ENCODE measurements at regions not wholly inside any gene's neighbourhood (a gene's known extent, or its start where the extent isn't known, plus 50 kb on each side); places are given as distances from the start of the nearest gene placed in this dataset.

DNA sequence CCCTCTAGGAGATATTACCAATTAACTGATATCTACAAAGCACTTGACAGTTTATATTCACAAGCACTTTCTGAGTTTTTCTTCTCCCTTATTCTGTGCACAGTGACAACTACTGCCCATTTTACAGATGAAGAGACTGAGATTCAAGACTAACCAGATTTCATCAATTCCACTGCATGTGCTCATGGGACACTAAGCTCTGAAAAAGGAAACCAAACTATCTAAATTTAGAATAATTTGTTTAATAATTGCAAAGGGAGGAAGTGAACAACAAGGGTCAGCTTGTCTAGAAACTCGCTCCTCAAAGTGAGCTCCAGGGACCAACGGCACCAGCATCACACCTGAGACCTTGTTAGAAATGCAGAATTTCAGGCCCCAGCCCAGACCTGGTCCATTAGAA, 50.8 kb upstream of the MYLIP start:
- no peak for DNase-seq

DNA sequence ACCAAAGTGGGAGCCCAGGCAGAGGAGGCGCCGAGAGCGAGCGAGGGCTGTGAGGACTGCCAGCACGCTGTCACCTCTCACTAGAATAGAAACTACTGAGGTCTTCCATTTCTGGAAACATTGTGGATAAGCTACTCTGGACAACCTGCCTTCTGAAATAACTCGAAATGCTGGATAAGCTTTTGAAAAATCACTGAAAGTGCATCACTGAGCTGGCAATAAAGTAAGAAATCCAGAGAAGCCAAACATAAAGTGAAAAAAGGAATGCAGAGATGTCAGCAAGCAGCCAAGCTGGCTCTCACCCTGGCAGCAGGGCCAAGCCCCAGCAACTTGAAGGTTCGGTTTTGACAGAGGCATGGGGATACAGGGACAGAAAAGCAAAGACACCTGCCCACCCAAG, 59.2 kb upstream of the MYLIP start:
- DNase-seq = no peak

DNA sequence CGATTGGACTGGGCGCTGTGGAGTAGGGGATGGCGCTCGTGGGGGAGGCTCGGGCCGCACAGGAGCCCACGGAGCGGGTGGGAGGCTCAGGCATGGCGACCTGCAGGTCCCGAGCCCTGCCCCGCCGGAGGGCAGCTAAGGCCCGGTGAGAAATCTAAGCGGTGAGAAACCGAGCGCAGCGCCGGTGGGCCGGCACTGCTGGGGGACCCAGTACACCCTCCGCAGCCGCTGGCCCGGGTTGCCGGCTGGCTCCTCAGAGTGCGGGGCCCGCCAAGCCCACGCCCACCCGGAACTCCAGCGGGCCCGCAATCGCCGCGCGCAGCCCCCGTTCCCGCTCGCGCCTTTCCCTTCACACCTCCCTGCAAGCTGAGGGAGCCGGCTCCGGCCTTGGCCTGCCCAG, 59.7 kb upstream of the MYLIP start:
- DNase-seq = no peak

DNA sequence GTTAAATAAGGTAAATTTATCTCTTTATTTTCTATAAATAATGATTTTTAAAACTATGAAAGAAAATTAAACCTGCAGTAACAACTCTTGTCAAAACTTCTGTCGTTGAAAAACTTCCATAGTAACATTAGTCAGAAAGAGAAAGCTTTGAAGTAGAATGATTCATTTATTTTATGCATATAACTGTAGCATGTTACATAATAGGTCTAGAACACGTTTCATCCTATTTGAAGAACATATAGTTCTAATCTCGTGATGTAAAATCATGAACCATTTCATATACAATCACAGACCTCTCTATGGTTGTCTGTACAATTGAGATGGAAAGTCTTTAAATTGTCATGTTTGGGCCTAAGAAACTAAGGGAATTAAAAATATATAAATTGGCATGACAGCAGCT, 61.3 kb upstream of the MYLIP start:
- no peak for DNase-seq

DNA sequence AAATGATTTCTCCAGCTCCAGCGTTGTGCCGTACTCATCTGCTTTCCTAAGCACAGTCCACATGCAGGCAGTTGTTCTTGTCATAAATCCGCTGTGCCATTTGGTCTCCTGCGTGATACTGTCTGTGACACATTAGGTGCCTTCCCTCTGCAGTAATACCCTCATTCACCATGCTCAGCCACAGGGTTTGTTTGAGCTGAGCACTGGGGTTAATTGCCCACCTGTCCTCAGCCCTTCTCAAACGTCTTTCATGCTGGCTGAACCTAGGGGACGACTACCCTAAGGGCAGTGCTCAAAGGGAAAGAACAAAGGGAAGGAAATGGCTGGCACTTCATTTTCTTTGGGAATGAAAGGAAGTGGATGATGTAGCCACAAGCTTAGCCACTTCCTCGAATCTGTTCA, 64.2 kb upstream of the MYLIP start:
- no peak for DNase-seq

DNA sequence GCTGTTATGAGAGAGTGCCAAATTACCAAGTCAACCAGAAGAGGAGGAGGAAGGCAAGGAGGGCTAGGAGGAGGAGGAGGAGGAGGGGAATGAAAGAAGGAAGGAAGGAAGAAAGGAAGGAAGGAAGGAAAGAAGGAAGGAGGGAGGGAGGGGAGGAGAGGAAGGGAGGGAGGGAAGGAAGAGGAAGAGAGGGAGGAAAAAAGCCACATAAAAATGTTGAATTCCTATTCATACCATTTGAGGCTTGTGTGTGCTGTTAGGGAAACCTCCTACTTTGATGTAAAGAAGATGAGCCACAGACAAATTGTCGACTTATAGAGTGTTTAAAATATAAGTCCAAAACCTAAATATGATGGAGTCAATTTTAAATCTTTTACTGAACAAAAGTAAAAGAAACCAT, 65.3 kb upstream of the MYLIP start:
- no peak for DNase-seq

DNA sequence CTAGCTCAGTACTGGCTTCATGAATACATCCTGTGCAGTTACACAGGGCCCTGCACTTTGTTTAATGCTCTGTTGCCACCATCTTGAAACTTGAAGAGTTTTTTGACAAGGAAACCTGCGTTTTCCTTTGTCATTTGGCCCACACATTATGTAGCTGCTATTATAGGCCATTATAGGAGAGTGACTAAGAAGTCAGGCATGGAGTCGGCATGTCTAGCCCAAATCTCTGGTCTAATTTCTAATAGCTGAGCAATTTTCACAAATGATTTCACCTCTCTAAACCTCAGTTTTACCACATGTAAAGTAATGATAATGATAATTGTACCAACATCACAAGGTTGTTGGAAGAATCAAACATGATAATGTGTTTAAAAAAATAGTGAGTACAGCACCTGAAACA, 67.1 kb upstream of the MYLIP start:
- DNase-seq = no peak

DNA sequence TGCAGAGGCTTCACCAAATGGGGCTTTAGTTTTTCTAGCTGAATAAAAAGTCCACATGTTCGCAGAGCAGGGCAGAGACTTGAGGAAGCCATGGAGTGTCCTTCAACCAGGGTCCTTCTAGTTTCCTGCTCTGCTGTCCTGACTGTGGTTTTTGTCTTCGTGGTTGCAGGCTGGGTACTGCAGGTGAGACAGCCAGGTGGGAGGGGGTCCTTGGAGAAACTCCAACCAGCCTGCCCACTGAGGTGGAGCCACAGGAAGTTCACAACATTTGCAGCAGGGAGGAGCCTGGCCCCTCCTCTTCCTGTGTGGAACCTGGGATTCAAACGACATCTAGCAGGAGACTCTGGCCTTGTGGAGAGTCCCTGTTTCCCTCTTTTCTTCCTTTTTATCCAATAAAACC, 68.8 kb upstream of the MYLIP start:
- no peak for DNase-seq

DNA sequence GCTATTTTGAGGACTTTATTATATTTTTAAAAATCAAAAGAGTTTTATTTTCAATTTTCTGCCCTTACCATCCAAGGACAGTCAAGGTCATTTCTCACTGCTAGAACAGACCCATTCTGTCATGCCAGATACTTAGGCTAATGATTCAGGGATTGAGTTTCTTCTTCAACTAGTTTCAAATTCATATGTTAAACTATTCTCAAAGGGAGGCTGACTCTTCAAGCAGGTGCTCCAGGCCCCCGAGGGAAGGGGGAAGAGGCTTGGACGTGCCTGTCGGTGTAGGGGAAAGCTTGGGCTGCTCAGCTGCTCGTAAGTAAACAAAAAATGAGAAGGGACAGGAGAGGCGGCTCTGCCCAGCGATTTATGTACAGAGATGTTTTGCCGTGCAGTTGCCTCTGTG, 69.4 kb upstream of the MYLIP start:
- DNase-seq = no peak

DNA sequence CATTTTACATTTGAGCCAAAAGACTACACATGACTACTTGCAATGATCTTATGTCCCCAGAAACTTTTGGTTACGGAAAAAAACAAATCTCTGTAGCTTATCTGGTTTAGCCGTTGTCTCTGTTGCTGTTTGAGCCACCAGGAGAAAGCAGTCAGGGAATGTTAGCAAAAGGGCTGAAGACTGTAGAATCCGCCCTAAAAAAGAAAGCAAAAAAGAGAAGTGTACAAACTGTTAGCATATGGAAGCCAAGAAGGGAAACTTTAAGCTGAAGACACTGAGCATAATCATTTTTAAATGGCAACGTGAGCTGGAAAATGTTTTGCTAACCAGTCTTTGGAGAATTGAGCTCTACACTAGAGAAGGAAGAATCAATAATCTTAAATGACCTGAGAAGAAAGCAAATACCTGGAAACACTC, 69.9 kb upstream of the MYLIP start:
- no peak for DNase-seq

DNA sequence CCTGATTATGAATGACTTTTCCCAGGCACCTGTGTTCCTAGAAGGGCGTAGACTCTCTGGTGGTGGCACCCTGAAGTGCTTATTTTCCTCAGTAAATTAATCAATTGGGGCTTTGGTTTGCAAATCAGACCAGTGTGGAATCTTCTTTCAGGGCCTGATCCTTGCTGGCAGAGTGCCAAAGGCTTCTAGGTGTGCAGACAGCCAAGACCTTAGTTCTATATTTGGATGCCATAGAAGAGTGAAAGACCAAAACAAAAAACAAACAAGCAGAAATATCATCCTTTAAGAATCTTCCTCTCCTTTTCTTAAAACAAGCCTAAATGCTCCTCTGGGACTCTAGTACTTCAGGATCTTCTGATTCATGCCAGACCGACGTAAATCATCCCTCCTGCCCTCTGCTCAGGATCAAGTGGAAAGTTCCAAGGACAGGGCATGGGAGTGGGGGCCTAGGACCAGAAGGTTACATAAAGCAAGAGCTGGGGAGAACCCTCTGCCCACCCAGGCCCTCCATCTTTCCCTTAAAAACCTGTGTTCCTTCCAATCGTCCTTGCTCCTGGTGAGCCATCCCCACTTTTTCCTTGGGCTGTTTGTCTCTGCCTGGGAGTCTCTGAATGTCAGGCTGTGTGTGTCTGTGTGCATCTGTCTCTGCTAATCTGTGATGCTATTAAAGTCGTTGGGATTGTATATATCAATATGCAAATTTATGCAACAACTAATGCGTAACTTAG, 70.5 kb upstream of the MYLIP start:
- DNase-seq = no peak

DNA sequence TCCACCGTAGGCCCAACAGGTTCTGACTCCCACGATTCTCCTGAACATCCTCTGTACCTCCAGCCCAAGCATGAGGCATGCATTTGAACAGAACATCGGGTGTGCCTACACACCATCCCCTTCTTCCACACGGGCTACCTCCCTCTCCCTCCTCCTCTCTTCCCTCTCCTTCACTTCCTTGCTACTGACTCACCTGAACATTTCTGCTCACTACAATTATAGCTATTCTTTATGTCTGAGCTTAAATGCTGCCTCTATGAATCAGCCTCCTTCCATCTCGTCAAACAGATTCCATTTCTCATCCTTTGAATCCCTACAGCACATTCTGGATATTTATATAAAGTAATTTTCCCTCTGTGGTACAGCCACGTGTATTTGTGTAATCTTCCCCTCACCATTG, 71.4 kb upstream of the MYLIP start:
- DNase-seq = no peak

DNA sequence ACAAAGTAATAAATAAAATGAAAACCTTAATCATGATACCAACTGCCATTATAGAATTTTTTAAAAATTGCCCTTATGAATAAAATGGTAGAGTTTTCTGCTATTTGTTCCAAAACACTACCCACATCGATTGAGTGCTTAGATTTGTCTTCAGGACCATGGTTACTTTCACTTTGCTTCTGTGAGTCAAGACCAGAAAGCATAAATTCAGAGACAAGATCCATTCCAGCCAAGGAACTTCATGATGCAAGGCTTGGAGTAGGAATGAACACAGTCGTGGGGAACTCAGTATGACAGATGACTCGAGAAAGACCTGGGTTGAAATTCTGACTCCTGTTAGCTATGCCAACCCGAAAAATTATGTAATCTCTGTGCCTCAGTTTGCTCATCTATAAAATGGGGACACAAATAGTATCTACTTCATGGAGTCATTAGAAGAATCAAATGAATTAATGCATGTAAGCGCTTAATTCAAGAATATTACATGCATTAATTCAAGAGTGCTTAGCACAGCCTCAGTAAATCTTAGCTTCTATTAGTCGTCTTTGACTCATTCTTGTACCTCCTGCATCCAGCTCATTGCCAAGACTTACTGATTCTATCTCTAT, 72.5 kb upstream of the MYLIP start:
- DNase-seq = peak; percentile 7

DNA sequence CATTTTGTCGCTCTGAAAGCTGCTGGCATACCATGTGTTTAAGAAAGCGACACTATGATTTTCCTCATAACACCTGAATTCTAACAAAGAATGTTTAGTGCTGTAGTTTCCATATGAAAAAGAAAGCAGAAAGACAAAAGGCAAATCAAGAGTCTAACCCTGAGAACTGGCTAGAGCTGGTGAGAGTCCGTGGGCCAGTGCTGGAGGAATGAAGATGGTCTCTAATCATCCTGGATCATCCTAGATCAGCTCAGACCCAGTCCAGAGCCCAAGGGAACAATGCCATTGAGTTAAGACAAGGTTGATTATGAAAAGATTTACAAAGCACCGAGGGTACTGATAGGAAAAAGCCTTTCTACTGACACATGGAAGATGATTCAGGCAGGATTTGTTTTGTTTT, 73.0 kb upstream of the MYLIP start:
- no peak for DNase-seq

DNA sequence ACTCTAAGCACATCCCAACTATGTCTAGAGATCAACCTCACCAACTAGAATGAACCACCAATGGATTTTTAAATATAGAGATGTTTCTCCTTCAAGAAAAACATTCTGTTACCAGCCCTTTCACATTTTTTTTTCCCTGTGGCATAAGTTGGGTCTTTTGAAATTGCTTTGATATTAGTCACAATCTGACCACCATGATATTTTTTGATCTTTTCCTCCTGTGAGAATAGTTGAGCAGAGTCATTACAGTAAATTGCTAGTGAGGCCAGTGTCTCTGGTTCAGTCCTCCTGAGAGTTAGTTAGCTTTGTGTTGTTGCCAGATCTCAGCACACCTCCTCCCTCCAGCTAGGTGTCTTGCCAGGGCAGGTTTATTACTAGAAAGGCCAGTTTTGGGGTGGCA, 79.7 kb upstream of the MYLIP start:
- peak; percentile 6 for DNase-seq

DNA sequence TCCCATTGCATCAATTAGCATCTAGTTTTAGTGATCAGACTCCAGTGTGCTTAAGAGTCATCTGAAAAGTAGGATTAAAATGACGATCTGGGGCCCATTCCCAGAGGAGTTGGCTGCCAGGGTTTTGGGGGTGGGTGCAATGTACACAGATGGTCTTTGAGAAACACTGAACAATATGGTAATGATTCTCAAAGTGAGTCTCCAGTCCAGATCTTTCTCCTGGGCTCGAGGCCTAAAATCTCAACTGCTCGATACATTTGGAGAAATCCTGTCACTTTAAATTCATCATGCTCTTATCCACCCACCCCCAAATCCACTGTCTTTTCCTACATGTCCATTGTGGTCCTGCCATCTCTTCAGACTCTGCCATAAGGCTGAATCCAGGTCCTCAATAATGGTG, 80.7 kb upstream of the MYLIP start:
- no peak for DNase-seq

DNA sequence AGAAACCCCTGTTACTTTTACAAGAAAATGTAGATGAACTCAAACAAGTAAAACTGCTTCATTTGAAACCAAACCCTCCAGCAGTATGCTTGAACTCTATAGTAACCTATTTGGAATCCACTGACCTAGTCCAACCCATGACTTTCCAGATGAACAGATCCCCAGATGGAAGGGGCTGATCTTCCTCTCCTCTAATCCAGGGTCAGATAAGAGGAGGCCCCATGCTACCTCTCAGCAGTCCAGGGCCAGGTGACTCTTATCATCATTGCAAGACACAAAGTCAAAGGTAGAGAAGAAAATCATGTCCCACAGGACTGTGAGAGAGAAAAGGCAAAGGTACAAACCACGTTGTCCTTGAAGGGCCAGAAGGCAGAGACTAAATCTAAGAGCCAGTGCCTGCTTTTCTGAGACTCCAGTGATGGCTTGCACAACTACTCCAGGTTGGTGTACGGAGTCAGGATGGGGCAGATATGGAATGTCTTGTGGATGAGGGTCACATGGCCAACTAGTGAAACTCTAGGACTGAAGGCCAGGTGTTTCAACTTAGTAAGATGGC, 81.4 kb upstream of the MYLIP start:
- no peak for DNase-seq

DNA sequence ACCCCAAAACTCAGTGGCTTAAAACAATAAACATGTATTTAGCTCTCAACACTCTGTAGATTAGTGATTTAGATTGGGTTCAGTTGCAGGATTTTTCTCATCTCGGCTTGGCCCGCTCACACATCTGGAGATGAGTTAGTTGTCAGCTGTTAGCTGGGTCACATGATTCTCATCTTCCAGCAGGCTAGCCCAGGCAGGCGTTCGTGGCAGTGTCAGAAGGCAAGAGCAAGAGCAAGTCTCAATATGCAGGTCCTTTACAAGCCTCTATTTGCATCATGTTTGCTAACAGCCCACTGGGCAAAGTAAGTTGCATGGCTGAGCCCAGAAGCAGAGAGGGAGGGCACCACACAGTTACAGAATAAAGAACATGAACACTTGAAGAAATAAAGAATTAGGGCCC, 83.6 kb upstream of the MYLIP start:
- no peak for DNase-seq

DNA sequence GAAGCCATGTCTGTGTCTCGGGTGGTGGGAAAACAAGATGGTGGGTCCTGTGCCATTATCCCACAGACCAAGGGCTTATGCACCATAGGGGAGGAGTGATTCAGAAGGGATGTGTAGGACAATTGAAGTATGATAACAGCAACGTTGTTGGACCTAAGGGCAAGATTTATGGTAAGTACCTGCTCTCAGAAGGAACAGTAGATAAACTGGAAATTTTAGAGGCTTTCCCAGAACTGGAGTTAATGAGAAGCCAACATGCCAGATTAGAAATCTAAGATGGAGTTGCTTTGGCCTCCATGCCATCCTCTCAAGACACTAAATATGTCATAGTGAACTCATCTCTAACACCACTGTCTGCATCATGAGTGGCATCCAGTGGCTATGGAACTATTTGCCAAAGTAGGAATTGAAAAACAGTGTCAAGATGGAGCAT, 84.7 kb upstream of the MYLIP start:
- no peak for DNase-seq

DNA sequence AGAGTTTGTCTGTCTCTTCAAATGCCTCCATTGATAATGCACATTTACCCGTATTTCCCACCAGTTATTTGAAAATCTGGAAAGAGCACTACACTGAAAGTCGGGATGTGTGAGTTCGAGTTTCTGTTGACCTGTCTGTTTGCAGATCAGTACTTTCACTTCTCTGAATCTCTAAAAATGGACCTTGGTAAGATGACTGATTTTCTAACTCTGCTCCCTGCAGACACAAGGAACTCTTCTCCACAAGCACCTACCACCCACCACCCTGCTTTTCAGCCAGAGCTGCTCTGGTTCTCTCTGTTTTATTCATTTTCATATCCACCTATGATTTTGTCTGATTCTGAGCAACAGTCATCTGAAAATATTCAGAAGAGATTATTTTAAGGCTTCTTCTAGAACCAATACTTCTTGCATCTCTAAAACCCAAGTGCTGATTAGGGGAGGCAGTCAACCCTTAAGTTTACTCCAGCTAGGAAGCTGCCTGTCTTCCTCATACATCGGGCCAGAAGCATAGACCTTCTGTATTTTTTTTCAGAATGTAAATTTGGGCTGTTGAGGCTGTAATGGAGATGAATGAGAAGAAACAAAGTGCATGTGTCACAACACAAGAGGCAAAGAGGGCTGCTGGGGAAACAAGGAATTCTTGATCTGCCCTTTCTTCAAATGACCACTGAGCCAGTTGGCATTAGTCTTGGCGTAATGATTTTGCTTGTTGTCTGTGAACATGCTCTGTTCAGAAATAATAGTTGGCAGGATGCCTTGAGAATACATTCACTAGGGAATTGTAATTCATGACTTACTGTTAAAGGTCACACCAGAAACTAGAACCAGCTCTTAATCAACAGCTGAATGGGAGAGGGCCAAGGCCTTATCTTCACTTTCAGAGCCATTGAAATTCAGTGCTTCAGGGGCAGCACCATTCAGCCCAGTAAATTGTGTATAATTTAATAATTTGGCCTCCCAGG, 85.4 kb upstream of the MYLIP start:
- DNase-seq = no peak

DNA sequence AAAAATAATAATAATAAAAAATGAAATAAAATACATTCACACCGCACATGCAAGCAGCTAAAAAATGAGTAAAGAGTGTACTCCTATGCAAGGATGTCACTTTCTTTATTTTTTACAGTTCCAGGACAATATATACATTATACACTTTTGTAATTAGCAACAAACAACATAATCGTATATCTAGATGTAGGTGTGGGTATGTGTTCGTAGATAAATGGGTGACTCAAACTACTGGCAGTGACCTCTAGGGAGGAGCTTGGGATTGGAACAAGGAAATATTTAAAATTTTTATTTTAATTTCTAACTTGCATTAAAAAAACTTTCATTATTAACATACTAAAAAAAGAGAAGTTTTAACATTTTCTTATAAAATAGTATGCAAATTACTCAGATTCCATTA, 86.1 kb upstream of the MYLIP start:
- no peak for DNase-seq

DNA sequence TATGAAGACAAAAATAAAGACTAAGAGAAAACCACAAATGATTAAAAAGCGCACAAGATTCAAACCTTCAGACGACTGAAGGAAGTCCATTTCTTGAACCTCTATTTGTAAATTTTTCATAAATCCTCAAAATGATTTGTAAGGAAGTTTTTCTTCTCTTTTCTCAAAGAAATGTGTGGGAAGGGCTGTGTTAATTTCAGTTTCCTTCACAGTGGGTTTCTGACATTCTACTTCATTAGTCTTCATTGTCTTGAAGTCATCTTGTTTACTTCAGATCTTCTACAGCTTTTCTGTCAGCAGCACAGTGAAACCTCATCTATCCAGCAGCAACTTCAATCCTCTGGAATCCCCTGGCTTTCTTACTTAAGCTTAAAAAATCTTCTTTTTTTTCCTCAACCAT, 87.6 kb upstream of the MYLIP start:
- DNase-seq = no peak

DNA sequence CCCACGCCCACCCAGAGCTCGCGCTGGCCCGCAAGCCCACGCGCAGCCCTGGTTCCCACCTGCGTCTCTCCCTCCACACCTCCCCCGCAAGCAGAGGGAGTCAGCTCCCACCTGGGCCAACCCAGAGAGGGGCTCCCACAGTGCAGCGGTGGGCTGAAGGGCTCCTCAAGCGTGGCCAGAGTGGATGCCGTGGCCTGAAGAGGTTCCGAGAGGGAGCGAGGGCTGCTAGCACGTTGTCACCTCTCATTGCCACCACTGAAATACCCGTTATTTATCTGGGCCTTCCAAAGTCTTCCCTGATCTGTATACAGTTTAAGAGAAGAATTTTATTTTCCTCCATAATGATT, 88.3 kb upstream of the MYLIP start:
- no peak for DNase-seq

Measured in activated CD4-positive, alpha-beta T cell treated with anti-CD3 and anti-CD28 coated beads, Interleukin-10, Interleukin-2, amounts not matched to agents 100 ng/mL and 50 ng/mL, durations not matched to agents 16 hours and 8 hours (primary cell).